ENCODE measurements at regions not wholly inside any gene's neighbourhood (a gene's known extent, or its start where the extent isn't known, plus 50 kb on each side); places are given as distances from the start of the nearest gene placed in this dataset.
A peak's percentile ranks its signal among the peaks of the same experiment; 100 is the strongest.

DNA sequence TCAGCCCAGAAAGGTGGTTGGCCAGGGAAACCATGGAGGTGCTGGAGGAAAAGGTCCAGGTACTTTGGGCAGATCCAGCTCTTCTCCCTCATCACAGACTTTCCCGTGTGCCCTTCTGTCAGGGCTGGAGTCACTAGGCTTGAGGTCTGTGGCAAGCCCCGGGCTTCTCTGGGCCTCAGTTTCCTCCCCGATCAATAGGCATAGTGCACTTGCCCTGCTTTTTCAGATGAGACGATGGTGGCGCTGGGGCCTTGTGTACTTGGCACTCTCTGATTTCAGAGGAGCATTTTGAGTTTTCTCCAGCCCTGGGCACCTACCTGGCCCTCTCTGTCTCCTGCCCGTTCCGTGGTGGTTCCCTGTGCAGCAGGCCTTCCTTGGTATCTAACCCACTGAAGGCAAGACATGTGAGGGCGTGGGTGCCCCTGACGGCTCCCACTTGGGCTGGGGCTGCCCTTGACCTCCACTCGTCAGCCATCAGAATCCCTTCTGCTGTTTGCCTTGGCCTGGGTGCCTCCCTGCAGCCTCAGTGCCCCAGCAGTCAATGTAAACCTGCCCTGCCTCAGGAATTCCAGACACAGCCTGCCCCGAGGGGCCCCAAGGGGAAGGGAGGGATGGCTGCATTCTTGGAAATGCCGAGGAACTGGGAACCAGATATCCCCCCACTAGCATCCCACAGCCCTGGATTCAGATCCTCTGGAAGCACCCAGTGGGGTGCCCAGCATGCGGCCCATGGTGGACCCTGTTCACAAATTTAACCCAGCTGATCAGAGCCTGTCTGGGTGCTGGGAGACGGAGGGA, 66.3 kb upstream of the COL5A1 start:
- Histone ChIP-seq H3K9me3 (ENCODE audit: control insufficient read depth in 1 of 2, low read length in 2 of 2) (no peaks in the 10 kb centered on the region), H3K36me3 (ENCODE audit: insufficient read depth, low read length) (no peaks in the 10 kb centered on the region), H3K27me3 (ENCODE audit: insufficient read depth, low read length) (no peaks in the 10 kb centered on the region), H3K4me1 (ENCODE audit: insufficient read depth, low read length) (no peaks in the 10 kb centered on the region), H3K4me3 (ENCODE audit: low read length in 2 of 2) (no peak overlapping the region), H3K27ac (ENCODE audit: low read depth, low read length) (no peak overlapping the region)
- peaks cover 10 to 12% of the 10 kb centered on the region in 2 donors for H3K27me3 Mint-ChIP-seq
- no peak overlapping the region for H3K4me3 Mint-ChIP-seq
- peaks cover 0 to 9% (median 4%) of the 10 kb centered on the region in 8 donors for H3K9me3 Mint-ChIP-seq
- H3K36me3 Mint-ChIP-seq = no peaks in the 10 kb centered on the region
- ChIA-PET CTCF (ENCODE audit: partially characterized antibody) (no interaction called here), POLR2A (ENCODE audit: partially characterized antibody) (interaction anchor here (0.7 kb wide), 1 partner anchor 43 kb away, joined by 3 read pairs; no protein-coding TSS in a partner anchor)
- intact Hi-C loops (cut with micrococcal nuclease) = no loop called here
- no peaks in the 10 kb centered on the region for H3K4me1 Mint-ChIP-seq
- no peak overlapping the region for H3K27ac Mint-ChIP-seq
- DNase-seq = no peak

- Mint-ChIP-seq H3K27ac (peak overlapping the region in 1 of 7 donors; percentile 30), H3K27me3 (peaks cover 10 to 14% of the 10 kb centered on the region in 2 donors), H3K4me3 (no peak overlapping the region), H3K36me3 (no peaks in the 10 kb centered on the region), H3K4me1 (no peaks in the 10 kb centered on the region), H3K9me3 (peaks cover 0 to 13% (median 8%) of the 10 kb centered on the region in 8 donors)
- no peaks in the 10 kb centered on the region for H3K4me1 ChIP-seq (ENCODE audit: insufficient read depth, low read length)
- no peak for DNase-seq
- ChIA-PET POLR2A (ENCODE audit: partially characterized antibody) (no interaction called here), CTCF (ENCODE audit: partially characterized antibody) (no interaction called here)
- H3K27me3 ChIP-seq (ENCODE audit: insufficient read depth, low read length) = no peaks in the 10 kb centered on the region
- intact Hi-C loops (cut with micrococcal nuclease) = no loop called here
- no peaks in the 10 kb centered on the region for H3K9me3 ChIP-seq (ENCODE audit: control insufficient read depth in 1 of 2, low read length in 2 of 2)
- H3K4me3 ChIP-seq (ENCODE audit: low read length in 2 of 2) = no peak overlapping the region
- no peak overlapping the region for H3K27ac ChIP-seq (ENCODE audit: low read depth, low read length)
- H3K36me3 ChIP-seq (ENCODE audit: insufficient read depth, low read length) = no peaks in the 10 kb centered on the region
Measured at GRCh38 chr9:134575901-134576176, 65.8 kb upstream of the COL5A1 start.

DNA sequence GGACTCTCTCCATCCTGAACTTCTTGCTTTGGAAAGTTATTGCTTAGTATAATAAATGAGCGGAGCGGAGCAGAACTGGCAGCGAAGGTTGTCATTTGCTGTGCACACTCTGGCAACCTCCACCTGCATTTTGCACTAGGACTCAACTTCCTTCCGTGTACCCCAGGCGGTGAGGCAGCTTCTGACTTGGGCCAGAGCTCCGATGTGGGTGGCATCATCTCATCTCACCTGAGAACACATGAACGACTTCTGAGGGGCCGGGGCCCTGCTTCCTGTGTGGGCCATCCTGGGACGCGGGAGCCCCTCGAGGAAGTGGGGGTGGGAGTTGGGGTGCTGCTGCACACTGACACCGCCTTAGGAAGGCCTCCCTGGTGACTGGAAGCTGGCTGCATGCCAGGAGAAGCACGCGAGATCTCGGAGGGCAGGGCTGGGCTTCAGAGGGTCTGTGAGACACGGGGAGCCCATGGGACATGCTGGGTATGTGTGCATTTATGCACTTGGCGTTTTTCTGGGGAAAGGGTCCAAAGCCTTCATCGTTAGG, 56.5 kb upstream of the COL5A1 start:
- intact Hi-C loops (cut with micrococcal nuclease) = no loop called here
- H3K4me3 Mint-ChIP-seq = no peak overlapping the region
- Histone ChIP-seq H3K4me3 (ENCODE audit: low read length in 2 of 2) (no peak overlapping the region), H3K4me1 (ENCODE audit: insufficient read depth, low read length) (no peaks in the 10 kb centered on the region), H3K27ac (ENCODE audit: low read depth, low read length) (no peak overlapping the region), H3K36me3 (ENCODE audit: insufficient read depth, low read length) (no peaks in the 10 kb centered on the region), H3K27me3 (ENCODE audit: insufficient read depth, low read length) (no peaks in the 10 kb centered on the region), H3K9me3 (ENCODE audit: control insufficient read depth in 1 of 2, low read length in 2 of 2) (no peaks in the 10 kb centered on the region)
- POLR2A ChIA-PET (ENCODE audit: partially characterized antibody) = no interaction called here
- H3K27me3 Mint-ChIP-seq = peaks cover 5 to 13% of the 10 kb centered on the region in 2 donors
- CTCF ChIA-PET (ENCODE audit: partially characterized antibody) = no interaction called here
- H3K27ac Mint-ChIP-seq = no peak overlapping the region
- peaks cover 0 to 12% (median 6%) of the 10 kb centered on the region in 8 donors for H3K9me3 Mint-ChIP-seq
- H3K36me3 Mint-ChIP-seq = no peaks in the 10 kb centered on the region
- DNase-seq = no peak
- no peaks in the 10 kb centered on the region for H3K4me1 Mint-ChIP-seq

GRCh38 chr9:134585746-134586706, 55.6 kb upstream of the COL5A1 start:
- H3K27ac ChIP-seq (ENCODE audit: low read depth, low read length) = no peak overlapping the region
- H3K27me3 ChIP-seq (ENCODE audit: insufficient read depth, low read length) = no peaks in the 10 kb centered on the region
- ChIA-PET CTCF (ENCODE audit: partially characterized antibody) (no interaction called here), POLR2A (ENCODE audit: partially characterized antibody) (no interaction called here)
- Mint-ChIP-seq H3K4me1 (no peaks in the 10 kb centered on the region), H3K36me3 (no peaks in the 10 kb centered on the region), H3K27me3 (peaks cover 4 to 17% of the 10 kb centered on the region in 2 donors), H3K27ac (no peak overlapping the region), H3K4me3 (no peak overlapping the region), H3K9me3 (peaks cover 0 to 4% (median 1%) of the 10 kb centered on the region in 8 donors)
- DNase-seq = no peak
- no peaks in the 10 kb centered on the region for H3K9me3 ChIP-seq (ENCODE audit: control insufficient read depth in 1 of 2, low read length in 2 of 2)
- no peaks in the 10 kb centered on the region for H3K36me3 ChIP-seq (ENCODE audit: insufficient read depth, low read length)
- intact Hi-C loops (cut with micrococcal nuclease) = no loop called here
- no peaks in the 10 kb centered on the region for H3K4me1 ChIP-seq (ENCODE audit: insufficient read depth, low read length)
- H3K4me3 ChIP-seq (ENCODE audit: low read length in 2 of 2) = no peak overlapping the region

DNA sequence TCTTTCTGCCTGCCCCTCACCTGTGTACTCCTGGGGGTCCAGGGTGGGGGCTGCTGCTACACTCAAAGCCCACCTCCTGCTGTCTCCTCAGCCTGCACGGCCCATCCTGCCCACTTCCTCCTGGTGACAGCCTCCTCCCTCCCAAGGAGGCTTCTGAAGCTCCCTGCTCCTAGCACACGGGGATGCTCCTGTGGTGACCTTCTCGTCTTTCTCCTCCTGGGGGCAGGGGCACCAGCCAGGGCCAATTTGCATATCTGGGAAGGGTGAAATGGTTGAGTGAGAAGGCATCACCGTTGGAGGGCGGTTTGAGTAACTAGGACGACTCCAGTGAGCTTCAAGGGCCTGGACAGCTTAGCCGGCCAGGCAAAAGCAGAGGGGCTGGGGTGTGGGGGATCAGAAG, 51.9 kb upstream of the COL5A1 start:
- peaks cover 4 to 24% of the 10 kb centered on the region in 2 donors for H3K27me3 Mint-ChIP-seq
- H3K4me3 ChIP-seq (ENCODE audit: low read length in 2 of 2) = no peak overlapping the region
- no peak overlapping the region for H3K27ac ChIP-seq (ENCODE audit: low read depth, low read length)
- no peak overlapping the region for H3K27ac Mint-ChIP-seq
- no peak for DNase-seq
- no peaks in the 10 kb centered on the region for H3K9me3 Mint-ChIP-seq
- no peaks in the 10 kb centered on the region for H3K27me3 ChIP-seq (ENCODE audit: insufficient read depth, low read length)
- H3K9me3 ChIP-seq (ENCODE audit: control insufficient read depth in 1 of 2, low read length in 2 of 2) = no peaks in the 10 kb centered on the region
- intact Hi-C loops (cut with micrococcal nuclease) = no loop called here
- no peaks in the 10 kb centered on the region for H3K36me3 Mint-ChIP-seq
- no peak overlapping the region for H3K4me3 Mint-ChIP-seq
- H3K4me1 ChIP-seq (ENCODE audit: insufficient read depth, low read length) = no peaks in the 10 kb centered on the region
- ChIA-PET CTCF (ENCODE audit: partially characterized antibody) (no interaction called here), POLR2A (ENCODE audit: partially characterized antibody) (no interaction called here)
- no peaks in the 10 kb centered on the region for H3K4me1 Mint-ChIP-seq
- no peaks in the 10 kb centered on the region for H3K36me3 ChIP-seq (ENCODE audit: insufficient read depth, low read length)

- Histone ChIP-seq H3K27ac (ENCODE audit: low read depth, low read length) (no peak overlapping the region), H3K4me3 (ENCODE audit: low read length in 2 of 2) (no peak overlapping the region), H3K36me3 (ENCODE audit: insufficient read depth, low read length) (no peaks in the 10 kb centered on the region), H3K9me3 (ENCODE audit: control insufficient read depth in 1 of 2, low read length in 2 of 2) (no peaks in the 10 kb centered on the region), H3K27me3 (ENCODE audit: insufficient read depth, low read length) (no peaks in the 10 kb centered on the region), H3K4me1 (ENCODE audit: insufficient read depth, low read length) (no peaks in the 10 kb centered on the region)
- H3K4me3 Mint-ChIP-seq = no peak overlapping the region
- H3K9me3 Mint-ChIP-seq = peaks cover 0 to 1% (median 0%) of the 10 kb centered on the region in 8 donors
- peaks cover 3 to 20% of the 10 kb centered on the region in 2 donors for H3K27me3 Mint-ChIP-seq
- POLR2A ChIA-PET (ENCODE audit: partially characterized antibody) = no interaction called here
- CTCF ChIA-PET (ENCODE audit: partially characterized antibody) = no interaction called here
- no peaks in the 10 kb centered on the region for H3K4me1 Mint-ChIP-seq
- intact Hi-C loops (cut with micrococcal nuclease) = no loop called here
- H3K36me3 Mint-ChIP-seq = no peaks in the 10 kb centered on the region
- no peak overlapping the region for H3K27ac Mint-ChIP-seq
- DNase-seq = no peak
Measured at GRCh38 chr9:134590240-134591081, 51.1 kb upstream of the COL5A1 start.
